Activated CD8-positive, alpha-beta memory T cell treated with anti-CD3 and anti-CD28 coated beads for 4 hours (primary cell): ENCODE measurements at regions not wholly inside any gene's neighbourhood (a gene's known extent, or its start where the extent isn't known, plus 50 kb on each side); places are given as distances from the start of the nearest gene placed in this dataset.
"Not testable (repeated sequence)": the region's sequence is repeated elsewhere in the genome, so short reads cannot be mapped to it uniquely, and the experiment has no call there.

Source experiments
- DNase-seq, 2 donors: peaks; one replicate each; pipeline ENCODE4 v3.0.0-alpha.2; 2020; ENCODE audit warnings: low read depth in 2 of 2

DNA sequence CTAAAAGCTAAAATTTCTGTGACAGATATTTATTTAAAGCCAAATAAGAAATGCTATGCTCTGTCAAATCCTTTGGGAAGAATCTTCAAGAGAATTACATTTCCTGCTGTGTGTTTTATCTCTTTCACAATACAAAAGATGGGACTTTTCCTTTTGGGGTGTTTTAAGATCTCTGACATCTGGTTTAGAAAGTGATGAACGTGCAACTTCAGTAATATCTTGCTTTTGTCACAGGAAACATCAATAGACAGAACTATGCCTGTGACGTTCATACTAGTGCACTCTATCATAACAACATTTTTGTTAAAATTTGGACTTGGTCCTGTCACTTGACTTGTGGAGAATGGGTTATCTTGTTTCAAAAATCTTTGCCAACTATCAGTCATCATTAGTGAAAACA lies 195.7 kb upstream of the KCNMB2 start:
- no peak for DNase-seq

DNA sequence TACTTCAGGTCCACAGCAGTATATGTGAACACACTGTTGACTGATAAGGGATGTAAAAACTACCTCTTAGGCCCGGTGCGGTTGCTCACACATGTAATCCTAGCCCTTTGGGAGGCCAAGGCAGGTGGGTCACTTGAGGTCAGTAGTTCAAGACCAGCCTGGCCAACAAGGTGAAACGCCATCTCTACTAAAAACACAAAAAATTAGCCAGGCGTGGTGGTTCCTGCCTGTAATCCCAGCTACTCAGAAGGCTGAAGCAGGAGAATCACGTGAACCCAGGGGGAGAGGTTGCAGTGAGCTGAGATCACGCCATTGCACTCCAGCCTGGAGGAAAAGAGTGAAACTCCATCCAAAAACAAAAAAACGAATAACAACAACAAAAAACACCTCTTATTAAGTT lies 194.6 kb upstream of the KCNMB2 start:
- no peak for DNase-seq

DNA sequence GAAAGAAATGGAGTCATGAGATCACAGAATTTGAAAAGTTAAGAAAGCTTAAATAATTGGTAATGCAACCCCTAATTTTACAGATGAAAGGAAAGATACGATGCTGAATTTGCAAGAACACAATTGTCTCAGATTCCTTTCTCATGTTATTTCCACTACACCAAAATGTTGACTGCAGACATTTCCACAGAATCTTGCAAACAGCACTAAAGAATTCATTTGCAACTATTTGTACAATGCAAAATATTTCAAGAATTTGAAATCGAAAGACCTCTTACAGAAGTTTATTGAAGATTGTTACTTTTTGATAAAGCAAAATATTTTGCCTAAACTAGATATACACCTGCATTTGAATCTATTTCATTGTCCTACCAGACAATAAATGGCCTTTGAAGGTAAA lies 194.1 kb upstream of the KCNMB2 start:
- no peak for DNase-seq

DNA sequence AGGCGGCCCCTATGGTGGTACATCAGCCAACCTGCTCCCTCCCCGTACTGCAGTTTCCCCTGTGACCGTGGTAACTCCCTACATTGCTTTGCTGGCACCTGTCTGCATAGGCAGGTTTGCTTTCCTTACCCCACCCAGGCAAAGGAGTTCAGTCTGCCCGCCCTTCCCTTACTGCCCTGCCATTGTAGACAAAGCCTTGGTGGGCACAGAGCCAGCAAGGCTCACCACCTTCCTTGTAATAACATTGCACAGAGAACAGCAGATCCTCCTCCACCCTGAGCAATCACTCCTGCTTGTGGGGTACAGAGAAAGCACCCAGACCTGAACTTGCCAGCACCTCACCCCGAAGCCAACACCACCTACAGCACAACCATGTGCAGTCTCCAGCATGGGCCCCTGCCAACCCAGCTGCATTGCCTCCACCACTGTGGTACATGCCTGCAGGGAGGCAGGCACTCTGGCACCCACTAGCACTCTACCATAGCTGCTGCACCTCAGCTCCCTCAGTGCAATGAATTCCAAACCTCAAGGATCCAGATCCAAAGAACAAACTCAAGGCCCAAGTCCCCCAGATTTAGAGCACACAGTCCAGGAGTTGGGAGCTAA lies 192.7 kb upstream of the KCNMB2 start:
- DNase-seq, result no peak

DNA sequence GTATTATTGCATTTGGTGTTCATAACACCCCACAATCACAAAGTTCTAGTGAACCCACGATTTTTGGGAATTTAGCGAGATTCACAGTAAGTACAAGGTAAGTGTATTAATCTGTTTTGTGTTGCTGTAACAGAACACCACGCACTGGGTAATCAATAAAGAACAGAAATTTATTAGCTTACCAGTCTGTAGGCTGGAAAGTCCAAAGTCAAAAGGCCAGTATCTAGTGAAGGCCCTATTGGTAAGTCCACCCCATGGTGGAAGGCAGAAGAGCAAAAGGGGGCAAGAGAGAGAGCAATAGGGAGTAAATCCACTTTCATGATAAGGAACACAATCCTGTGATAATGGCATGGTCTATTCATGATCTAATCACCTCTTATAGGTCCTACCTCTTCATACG lies 190.3 kb upstream of the KCNMB2 start:
- DNase-seq, result no peak

DNA sequence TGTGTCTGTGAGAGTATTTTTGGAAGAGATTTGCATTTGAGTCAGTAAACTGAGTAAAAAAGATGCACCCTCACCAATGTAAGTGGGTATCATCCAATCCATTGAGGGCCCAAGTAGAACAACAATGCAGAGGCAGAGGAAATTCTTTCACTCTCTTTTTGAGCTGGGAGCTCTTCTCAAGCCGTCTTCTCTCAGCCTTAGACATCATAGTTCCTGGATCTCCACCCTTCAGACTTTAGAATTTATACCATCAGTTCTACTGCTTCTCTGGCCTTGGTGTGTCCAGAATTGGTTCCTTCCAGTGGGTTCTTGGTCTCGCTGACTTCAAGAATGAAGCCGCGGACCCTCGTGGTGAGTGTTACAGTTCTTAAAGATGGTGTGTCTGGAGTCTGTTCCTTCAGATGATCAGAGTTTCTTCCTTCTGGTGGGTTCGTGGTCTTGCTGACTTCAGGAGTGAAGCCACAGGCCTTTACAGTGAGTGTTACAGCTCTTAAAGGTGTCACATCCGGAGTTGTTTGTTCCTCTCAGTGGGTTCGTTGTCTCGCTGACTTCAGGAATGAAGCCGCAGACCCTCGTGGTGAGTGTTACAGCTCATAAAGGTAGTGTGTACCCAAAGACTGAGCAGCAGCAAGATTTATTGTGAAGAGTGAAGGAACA lies 187.5 kb upstream of the KCNMB2 start:
- DNase-seq, result not testable (repeated sequence)

DNA sequence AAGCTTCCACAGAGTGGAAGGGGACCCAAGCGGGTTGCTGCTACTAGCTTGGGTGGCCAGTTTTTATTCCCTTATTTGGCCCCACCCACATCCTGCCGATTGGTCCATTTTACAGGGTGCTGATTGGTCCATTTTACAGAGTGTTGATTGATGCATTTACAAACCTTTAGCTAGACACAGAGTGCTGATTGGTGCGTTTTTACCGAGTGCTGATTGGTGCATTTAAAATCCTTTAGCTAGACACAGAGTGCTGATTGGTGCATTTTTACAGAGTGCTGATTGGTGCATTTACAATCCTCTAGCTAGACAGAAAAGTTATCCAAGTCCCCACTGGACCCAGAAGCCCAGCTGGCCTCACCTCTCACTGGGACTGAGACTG lies 187.0 kb upstream of the KCNMB2 start:
- not testable (repeated sequence) for DNase-seq

DNA sequence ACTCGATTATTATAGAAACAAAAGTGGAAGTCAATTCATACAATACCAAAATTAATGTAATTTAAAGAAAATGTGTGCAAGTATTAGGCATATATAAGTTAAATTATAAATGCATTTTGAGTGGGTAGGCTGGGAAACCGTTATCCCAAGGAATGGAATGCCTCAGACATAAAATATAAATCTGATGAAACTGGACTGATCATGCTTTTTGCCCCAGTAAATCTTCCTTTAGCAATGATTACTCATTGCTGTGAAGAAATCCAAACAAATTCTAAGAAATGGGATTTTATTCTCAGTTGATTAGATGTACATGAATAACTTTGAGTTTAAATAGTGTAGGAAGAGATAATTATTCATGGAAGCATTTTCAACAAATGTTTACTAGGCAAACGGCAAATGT lies 185.5 kb upstream of the KCNMB2 start:
- no peak for DNase-seq

DNA sequence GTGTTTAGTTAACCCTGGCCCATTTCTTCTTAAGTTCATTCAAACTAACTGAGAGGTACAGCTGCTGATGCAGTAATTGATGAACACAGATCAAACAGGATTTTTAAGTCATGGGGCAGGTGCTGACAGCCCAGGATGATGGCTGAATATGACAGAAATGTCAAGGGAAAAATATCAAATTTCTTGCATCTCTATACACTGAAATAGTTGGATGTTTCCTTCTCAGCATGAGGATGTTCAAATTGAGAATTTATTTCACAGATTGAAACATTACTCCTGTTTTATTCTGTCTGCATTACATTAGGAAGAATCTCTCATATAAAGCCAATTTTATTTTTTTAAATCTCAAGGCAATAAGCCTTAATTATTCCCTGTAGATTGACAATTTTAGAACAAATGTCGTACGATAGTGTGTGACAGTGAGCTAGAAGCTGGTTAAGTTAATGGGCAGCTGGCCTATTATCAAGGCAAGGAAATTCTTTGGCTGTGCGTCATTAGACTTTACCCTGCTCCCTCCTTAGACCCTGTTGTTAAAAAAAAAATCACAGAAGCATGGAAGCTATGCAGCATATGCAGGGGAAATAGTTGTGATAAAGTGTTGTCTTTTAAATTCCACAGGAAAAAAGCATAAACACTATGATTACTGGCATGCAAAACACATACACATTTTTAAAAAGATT lies 183.8 kb upstream of the KCNMB2 start:
- no peak for DNase-seq

DNA sequence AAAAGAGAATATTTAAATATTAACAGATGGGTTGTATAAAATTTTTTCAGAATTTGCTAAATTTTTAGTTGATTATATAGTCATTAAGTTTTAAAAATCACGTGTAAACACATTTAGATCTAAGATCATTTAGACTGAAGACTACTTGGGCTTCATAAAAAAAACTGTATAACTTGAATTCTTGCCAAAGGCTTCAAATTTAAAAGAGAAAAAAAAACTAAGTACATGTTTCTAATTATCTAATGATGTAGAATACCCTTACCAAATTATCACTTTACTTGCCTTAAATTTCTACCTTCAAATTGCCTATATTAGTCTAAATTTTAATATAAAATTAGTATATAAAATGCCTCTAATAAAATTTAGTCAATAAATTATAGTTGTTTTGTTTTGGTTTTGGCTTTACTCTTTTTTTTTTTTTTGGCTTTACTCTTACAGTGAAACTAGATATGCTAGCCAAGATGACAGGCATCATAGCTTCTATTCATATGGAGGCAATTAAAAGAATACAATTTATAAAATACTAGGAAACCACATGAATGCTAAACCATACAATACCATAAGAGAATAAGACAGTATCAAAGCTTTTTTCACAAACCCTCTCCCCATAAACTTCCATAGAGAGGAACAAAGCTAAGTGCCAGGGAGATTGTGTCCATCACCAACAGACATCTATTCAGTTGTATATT lies 183.1 kb upstream of the KCNMB2 start:
- no peak for DNase-seq

DNA sequence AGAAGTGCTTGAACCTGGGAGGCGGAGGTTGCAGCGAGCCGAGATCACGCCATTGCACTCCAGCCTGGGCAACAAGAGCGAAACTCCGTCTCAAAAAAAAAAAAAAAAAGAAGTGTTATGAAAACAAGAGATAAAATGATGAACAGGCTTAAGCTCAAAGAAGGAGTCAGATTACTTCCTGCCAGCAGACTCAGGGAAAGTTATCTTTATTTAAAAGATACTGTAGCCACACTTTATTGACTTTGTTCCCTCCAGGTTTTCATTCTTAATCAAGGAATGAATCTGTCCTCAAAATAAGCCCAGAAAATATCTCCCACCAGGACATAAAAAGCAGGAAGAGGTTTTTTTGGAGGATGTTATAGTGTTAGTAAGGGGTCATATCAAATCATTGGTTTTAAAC lies 176.5 kb upstream of the KCNMB2 start:
- DNase-seq, result no peak

DNA sequence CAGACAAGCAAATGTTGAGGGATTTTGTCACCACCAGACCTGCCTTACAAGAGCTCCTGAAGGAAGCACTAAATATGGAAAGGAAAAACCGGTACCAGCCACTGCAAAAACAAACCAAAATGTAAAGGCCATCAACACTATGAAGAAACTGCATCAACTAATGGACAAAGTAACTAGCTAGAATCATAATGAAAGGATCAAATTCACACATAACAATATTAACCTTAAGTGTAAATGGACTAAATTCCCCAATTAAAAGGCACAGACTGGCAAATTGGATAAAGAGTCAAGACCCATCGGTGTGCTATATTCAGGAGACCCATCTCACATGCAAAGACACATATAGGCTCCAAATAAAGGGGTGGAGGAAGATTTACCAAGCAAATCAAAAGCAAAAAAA lies 173.2 kb upstream of the KCNMB2 start:
- DNase-seq, result not testable (repeated sequence)

DNA sequence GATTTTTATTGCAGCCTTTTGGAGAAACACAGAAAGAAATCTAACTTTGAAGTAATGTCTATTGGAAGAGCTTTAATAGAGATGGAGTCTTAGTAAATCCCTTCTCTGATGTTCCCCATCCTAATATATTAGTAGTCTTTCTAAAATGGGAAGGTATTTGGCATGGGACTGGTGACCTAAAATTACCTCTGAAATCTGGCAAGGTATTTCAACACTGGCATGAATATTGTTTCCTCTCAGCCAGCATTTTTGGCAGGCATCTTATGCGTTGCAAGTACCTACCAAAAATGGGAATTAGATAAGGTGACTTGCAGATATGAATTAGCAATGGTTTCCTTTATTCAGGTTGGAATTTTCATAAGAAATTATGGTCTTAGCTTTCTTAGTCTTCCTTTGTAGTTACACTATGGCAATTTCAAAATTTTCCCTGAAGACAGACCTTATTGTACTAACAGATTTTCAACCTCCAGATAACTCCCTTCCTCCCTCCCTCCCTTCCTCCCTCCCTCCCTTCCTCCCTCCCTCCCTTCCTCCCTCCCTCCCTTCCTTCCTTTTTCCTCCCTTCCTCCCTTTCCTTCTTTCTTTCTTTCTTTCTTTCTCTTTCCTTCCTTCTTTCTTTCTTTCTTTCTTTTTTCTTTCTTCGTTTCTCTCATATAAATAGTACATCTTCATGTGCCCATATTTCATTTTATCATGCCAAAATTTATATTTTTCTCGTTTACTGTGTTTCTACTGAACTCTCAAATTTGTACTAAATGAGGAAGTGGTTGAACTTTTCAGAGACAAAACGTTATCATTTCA lies 168.2 kb upstream of the KCNMB2 start:
- DNase-seq, result no peak

DNA sequence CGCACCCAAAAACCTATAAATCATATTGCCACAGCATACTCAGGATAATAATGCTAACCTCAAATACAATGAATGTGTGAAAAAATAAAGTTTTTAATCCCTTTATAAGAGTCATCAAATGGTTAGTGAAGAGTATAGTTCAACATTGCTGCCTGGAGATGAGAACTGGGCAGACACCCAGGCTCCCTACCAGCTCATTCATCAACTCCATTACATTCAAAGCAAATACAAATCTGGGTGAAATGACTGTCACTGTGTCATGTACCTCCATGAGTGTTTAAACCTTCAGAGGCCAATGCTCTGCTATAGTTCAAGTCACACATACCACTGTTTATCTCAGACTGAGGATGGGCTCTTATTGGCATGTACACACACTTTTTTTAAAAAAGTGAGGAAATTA lies 167.2 kb upstream of the KCNMB2 start:
- no peak for DNase-seq

DNA sequence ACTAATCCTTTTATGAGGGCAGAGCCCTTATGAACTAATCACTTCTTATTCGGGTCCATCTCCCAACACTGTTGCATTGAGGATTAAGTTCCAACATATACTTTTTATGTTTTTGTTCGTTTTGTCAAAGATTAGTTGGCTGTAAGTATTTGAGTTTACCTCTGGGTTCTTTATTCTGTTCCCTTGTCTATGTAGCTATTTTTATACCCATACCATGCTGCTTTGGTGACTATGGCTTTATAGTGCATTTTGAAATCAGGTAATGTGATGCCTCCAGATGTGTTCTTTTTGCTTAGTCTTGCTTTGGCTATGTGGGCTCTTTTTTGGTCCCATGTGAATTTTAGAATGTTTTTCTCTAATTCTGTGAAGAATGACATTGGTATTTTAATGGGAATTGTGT lies 166.4 kb upstream of the KCNMB2 start:
- DNase-seq, result no peak

DNA sequence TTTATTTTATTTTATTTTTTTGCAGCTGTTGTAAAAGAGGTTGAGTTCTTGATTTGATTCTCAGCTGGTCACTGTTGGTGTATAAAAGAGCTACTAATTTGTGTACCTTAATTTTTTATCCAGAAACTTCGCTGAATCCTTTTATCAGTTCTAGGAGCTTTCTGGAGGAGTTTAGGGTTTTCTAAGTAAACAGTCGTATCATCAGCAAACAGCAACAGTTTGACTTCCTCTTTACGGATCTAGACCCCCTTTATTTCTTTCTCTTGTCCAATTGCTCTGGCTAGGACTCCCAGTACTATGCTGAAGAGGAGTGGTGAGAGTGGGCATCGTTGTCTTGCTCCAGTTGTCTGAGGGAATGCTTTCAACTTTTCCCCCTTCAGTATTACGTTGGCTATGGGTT lies 165.8 kb upstream of the KCNMB2 start:
- DNase-seq, result no peak

DNA sequence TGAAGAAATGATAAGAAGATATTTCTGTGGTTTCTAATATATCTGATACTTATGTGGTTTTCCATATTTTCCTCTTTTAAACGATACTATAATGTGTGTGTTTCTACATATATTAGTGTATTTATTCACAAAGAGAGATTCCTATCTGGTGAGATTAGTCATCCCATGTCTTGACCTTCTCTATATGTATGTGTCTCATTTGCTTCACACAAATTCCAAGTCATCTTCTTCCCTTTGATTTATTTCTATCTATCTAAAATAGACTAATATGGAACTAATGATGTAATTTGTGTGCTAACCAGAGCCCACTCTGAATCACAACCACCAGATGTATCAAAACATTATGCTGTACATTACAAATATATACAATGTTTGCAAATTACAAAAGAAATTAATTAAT lies 154.7 kb upstream of the KCNMB2 start:
- DNase-seq, result no peak

DNA sequence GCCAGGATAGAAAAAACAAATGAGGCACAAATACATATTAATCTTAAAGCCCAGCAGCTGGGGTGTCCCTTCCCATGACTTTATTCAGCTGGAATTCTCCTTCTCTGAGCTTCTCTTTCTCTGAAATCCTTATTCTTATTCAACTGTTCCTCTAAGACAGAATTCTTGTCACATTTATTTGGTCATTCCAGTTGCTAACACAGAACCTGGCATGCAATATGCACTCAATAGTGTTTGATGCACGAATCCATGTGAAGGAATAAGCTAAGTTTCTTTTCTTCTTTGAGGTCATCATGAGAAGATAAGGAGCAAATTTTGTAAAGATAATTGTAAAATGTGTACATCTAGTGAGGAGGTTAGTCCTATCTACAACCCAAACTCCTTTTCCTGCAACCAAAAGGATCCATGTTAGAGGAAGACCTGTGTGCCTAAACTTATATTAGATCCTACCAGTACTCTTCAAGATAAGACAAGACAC lies 154.2 kb upstream of the KCNMB2 start:
- DNase-seq, result no peak

DNA sequence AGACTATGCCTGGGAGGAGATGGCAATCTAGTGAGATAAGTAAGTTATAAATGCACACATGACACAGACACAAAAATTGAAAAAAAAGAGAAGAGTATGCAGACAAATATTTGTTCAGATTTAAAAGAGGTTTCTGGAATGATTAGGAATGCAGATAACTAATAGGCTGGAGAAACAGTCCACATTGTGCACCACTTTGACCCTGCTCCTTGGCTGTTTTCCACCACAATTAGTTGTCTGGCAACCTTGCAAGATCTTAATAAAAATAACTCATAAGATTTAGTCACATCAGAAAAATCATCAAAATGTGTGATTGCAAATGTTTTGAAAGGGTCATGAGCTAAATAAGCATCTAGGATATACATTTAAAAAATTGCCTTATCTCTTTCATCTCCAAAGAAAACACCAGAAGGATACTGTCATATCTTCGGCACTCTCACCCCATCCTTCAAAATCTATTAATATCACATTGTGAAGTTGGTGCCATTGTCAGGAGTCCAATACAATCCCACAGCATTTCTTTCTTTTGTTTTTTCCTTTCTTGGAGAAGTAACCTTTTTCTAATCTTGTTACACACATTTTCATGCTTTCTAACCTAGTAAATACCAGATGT lies 153.7 kb upstream of the KCNMB2 start:
- DNase-seq, result no peak

DNA sequence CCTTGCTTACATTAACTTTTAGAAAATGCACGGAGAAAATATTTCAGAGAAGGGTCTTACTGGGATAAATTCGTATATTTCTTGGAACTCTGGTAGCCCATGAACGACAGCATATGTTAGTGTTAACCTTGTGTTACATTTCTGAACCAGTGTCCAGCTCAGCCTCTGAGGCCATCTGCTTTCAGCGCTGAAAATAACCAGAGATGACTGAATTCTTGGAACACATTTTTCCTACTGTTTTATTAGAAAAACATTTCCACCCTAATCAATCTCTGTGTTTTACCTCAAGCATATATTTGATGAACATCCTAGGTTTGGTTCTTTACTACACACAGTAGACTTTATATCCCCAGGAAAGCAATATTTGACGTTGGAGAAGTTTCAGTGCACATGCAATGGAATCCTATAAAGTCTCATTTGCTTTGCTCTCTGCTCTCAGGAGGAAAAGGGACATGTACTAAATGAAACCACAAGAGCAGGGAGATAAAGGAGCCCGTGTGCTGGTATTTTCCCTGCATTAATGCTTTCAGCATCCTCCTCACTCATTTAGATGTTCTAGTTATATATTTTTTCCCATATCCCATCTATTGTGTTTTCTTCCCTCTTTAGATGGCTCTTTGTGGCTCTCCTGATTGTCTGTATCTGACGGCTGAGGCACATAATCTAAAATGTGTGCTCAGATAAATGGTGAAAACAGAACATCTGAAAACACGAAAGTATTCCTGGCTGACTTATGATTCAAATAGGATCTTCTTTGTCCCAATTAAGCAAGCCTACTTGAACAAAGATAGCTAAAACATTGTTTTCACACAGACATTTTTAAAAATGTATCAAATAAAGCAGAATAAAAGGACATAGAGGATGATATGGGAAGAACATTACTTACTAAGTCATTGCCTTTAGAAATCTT lies 151.7 kb upstream of the KCNMB2 start:
- no peak for DNase-seq
